Type B pancreatic cell (in vitro differentiated cells): ENCODE measurements at regions not wholly inside any gene's neighbourhood (a gene's known extent, or its start where the extent isn't known, plus 50 kb on each side); places are given as distances from the start of the nearest gene placed in this dataset.

ENCODE experiments used
- DNase-seq: peaks from one replicate; pipeline ENCODE4 v3.0.0; 2021; ENCODE audit warnings: mixed read lengths; ENCODE audit not compliant: unreplicated experiment; ENCODE audit errors: extremely low spot score
- H3K27ac Mint-ChIP-seq: 2 replicates; pipeline ENCODE4 v1.8.0; 2021; ENCODE audit warnings: mild to moderate bottlenecking, mixed read lengths
- H3K27me3 Mint-ChIP-seq: 2 replicates; pipeline ENCODE4 v1.8.0; 2021; ENCODE audit warnings: mixed read lengths
- H3K36me3 Mint-ChIP-seq: 2 replicates; pipeline ENCODE4 v1.8.0; 2021; ENCODE audit warnings: mixed read lengths
- H3K4me1 Mint-ChIP-seq: one replicate; pipeline ENCODE4 v1.8.0; 2021; ENCODE audit warnings: mixed read lengths; ENCODE audit not compliant: unreplicated experiment
- H3K4me3 Mint-ChIP-seq: 2 replicates; pipeline ENCODE4 v1.8.0; 2021; ENCODE audit warnings: mild to moderate bottlenecking, mixed read lengths
- H3K9me3 Mint-ChIP-seq: 2 replicates; pipeline ENCODE4 v1.8.0; 2021; ENCODE audit warnings: mixed read lengths
- CTCF ChIP-seq: fragments of 200-600 bp; sonication (generic); conservative IDR thresholded peaks from 2 replicates; pipeline ENCODE4 v1.5.0; 2021; ENCODE audit warnings: antibody characterized with exemption, mild to moderate bottlenecking

- no peaks in the 10 kb centered on the region for H3K36me3 Mint-ChIP-seq
- no peak overlapping the region for H3K4me3 Mint-ChIP-seq
- no peaks in the 10 kb centered on the region for H3K27me3 Mint-ChIP-seq
- no peaks in the 10 kb centered on the region for H3K9me3 Mint-ChIP-seq
- H3K27ac Mint-ChIP-seq: no peak overlapping the region
- DNase-seq: no peak
- TF ChIP-seq CTCF: no peak
- H3K4me1 Mint-ChIP-seq: no peaks in the 10 kb centered on the region
Measured at GRCh38 chr4:125481334-125482045, 166.7 kb downstream of the FAT4 start.

- TF ChIP-seq CTCF: no peak
- DNase-seq: no peak
- Mint-ChIP-seq H3K4me1 (no peaks in the 10 kb centered on the region), H3K27me3 (no peaks in the 10 kb centered on the region), H3K27ac (no peak overlapping the region), H3K36me3 (no peaks in the 10 kb centered on the region), H3K9me3 (no peaks in the 10 kb centered on the region), H3K4me3 (no peak overlapping the region)
Measured at GRCh38 chr4:125482822-125483221, 168.1 kb downstream of the FAT4 start.

- Mint-ChIP-seq H3K9me3 (no peaks in the 10 kb centered on the region), H3K27me3 (no peaks in the 10 kb centered on the region), H3K4me1 (no peaks in the 10 kb centered on the region), H3K36me3 (no peaks in the 10 kb centered on the region), H3K4me3 (no peak overlapping the region), H3K27ac (no peak overlapping the region)
- no peak for TF ChIP-seq CTCF
- DNase-seq: no peak
Measured at GRCh38 chr4:125483278-125483677, 168.5 kb downstream of the FAT4 start.

- no peaks in the 10 kb centered on the region for H3K27me3 Mint-ChIP-seq
- no peak overlapping the region for H3K27ac Mint-ChIP-seq
- no peaks in the 10 kb centered on the region for H3K9me3 Mint-ChIP-seq
- H3K36me3 Mint-ChIP-seq: no peaks in the 10 kb centered on the region
- no peak for TF ChIP-seq CTCF
- DNase-seq: no peak
- no peaks in the 10 kb centered on the region for H3K4me1 Mint-ChIP-seq
- no peak overlapping the region for H3K4me3 Mint-ChIP-seq
Measured at GRCh38 chr4:125484912-125485311, 170.2 kb downstream of the FAT4 start.

- Mint-ChIP-seq H3K4me1 (no peaks in the 10 kb centered on the region), H3K27me3 (peaks cover 4% of the 10 kb centered on the region), H3K27ac (no peak overlapping the region), H3K36me3 (peaks cover 6% of the 10 kb centered on the region), H3K9me3 (no peaks in the 10 kb centered on the region), H3K4me3 (no peak overlapping the region)
- TF ChIP-seq CTCF: no peak
- DNase-seq: no peak
Measured at GRCh38 chr4:125486351-125486750, 171.6 kb downstream of the FAT4 start.
